Activated CD8-positive, alpha-beta memory T cell treated with anti-CD3 and anti-CD28 coated beads for 48 hours (primary cell): ENCODE measurements at regions not wholly inside any gene's neighbourhood (a gene's known extent, or its start where the extent isn't known, plus 50 kb on each side); places are given as distances from the start of the nearest gene placed in this dataset.
"Not testable (repeated sequence)": the region's sequence is repeated elsewhere in the genome, so short reads cannot be mapped to it uniquely, and the experiment has no call there.

Experiments
- DNase-seq, 3 experiments: peaks; one replicate each; pipeline ENCODE4 v3.0.0-alpha.2; 2020; ENCODE audit warnings: low read depth in 2 of 3, low spot score in 2 of 3

DNA sequence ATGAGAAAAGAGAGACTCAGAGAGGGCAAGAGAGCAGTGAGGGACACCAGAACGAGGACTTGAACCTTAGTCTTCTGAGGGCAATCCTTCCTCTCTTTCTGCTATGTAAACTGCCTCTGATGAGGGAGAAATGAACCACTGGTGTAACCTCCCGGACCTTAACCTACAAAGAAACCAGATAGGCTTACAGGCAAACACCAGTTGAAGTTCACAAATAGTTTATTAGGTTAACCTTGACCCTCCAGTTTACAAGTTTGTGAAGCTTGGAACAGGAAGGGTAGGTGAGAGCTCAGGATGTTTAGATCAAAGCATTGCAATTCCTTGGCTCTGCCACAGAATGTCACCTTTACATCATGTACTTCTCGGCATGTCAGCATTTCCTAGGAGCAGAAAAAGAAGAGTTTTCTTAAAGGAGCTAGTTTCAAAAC, 486.4 kb upstream of the SPRED2 start:
- DNase-seq, result no peak

DNA sequence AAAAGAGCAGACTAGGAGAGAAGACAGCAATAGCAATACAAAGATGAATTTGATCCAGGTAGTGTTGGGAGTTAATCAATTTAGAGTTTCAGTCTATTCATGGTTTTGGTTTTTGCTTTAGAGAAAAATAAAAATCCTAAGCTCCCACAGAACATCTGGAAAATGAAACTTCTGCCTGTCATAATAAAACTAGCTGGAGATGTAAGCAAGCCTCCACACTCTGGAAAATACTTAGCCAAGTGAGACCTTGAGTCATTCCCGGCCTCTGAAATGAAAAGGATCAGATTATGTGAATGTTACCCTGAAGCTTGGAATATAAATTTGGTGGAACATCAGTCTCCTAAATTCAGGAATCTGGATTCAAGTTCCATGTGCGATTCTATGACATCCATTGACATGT, 485.6 kb upstream of the SPRED2 start:
- DNase-seq, result no peak

DNA sequence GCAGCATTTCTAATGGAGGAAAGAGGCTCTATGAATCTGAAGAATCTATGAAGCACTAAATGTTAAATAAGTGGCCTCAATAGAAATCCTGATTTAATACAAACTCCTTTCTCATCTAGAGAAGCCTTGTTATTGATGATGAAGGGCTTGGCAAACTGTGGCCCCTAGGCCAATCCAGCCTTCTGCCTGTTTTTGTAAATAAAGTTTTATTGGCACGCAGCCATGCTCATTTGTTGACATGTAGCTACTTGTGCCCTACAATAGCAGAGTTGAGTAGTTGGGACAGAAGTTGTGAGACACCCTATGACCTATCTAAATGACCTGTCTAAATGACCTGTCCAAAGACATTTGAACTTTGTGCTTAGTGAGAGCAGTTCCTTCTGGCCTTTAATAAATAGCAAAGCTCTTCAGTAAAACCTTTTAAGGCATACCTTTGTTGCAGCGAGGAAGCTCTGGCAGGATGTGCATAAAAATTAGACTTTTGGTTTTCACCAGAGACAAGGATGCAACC, 484.4 kb upstream of the SPRED2 start:
- no peak for DNase-seq

DNA sequence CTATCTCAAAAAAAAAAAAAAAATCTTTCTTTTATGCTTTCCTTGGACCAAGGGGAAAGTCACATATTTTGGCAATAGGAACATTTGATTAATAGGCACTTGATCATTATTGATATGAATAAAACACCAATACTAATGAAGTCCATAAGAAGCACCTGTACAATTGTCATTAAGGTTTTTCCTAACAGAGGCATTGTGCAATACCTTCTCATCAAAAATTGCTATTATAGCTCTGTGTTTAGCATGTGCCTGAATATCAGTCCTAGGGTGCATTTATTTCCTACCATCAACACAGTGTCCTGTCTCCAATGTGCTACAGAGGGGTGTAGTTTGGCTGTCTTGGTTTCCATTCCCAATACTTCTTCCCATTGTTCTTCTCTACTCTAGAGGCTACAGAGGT, 483.8 kb upstream of the SPRED2 start:
- DNase-seq, result no peak

DNA sequence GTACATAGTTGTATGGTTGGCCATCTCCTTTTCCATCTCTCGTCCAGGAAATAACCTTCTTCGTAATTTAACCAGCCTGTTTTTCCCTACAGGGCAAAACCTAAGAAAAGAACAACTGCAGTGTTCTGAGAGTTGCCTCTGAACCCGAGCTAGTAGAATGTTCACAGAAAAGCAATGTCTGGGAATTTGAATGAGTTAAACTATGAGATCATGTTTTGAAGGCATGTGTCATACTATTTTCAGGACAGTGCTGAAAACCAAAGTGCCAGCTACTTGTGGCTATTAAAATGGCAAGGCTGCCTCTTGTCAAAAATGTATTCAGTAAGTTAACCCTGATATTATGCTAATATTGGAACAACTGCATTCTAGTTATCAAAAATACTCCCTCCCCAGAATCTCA, 482.9 kb upstream of the SPRED2 start:
- no peak for DNase-seq

DNA sequence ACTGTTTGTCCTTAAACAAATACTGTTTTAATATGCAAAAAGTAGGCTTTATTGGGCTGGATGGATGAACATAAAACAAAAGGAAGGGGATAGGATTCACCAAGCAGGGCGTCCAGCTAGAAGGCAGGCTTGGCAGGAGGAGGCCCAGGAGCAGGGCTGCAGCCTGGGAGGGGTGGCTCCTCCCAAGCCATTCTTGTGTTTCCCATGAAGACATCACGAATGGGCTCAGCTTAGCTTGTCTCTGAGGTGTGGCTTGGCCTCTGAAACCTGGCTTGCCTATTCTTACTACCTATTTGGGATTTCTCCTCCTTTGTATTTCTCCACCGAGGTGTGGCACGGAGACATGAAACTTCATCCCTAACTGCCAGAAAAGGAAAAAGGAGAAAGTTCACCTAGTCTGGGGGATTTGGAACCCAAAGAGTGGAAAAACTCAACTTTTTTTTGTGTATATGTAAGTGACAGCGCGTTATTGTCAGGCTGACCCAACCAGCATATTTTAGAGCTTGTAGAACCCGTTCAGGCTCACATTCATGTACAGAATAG, 481.9 kb upstream of the SPRED2 start:
- DNase-seq, result no peak

DNA sequence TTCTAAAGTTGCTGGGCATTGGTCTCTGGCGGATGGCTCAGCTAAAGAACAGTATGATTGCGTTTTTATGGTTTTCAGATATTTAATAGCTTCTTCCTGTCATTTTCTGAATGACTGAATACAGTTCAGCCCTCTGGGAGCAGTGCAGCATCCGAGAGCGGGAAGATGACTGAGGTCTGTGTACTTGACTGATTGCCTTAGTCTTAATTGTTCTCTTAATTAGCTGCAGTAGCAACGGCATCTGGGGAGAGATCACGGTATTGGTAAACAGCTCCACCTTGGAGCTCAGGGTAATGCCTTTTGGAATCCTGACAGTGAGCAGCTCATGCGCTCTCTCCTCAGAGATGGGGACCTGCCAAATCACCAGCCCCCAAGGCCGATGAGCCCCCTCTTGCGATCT, 481.4 kb upstream of the SPRED2 start:
- no peak for DNase-seq

DNA sequence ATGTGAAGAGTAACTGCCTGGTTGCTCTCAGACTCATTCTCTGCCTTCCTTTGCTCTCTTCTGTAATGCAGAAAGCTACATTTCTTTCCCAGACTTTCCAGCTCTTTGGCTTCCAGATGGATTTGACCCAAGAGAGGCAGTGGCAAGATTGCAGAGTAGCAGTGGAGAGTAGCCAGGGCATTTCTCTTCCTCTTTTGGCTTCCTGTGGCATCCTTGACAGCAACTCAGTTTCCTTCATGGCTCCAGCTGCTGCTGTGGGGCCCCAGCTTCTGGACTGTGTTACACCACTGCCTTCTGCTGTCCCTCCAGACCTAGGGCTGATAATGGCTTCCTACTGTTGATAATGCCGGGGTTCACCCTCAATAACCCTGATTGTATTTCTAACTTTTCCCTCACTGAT, 469.4 kb upstream of the SPRED2 start:
- DNase-seq, result no peak

DNA sequence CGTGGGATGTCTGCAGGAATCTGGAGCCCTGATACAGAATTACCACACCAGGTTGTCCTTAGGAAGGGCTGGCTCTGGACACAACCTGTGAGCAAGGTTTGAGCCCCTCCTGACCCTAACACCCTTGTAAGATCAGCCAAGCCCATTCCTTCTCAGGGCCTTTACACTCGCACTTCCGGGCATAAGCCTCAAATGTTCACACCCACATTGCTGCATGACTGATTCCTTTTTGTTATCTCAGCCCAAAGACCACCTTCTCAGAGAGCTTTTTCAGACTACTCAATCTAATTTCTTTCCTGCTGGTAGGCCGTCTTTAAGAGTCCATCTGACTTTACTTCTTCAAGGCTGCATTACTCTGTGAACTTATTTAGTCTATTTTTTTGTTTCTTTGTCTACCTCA, 464.0 kb upstream of the SPRED2 start:
- DNase-seq, result no peak

DNA sequence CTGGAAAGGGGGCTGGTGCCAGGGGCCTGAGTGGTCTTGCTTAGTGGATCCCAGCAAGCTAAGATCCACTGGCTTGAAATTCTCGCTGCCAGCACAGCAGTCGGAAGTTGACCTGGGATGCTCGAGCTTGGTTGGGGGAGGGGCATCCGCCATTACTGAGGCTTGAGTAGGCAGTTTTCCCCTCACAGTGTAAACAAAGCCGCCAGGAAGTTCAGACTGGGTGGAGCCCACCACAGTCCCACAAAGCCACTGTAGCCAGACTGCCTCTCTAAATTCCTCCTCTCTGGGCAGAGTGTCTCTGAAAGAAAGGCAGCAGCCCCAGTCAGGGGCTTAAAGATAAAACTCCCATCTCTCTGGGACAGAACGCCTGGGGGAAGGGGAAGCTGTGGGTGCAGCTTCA, 457.7 kb upstream of the SPRED2 start:
- DNase-seq, result not testable (repeated sequence)

DNA sequence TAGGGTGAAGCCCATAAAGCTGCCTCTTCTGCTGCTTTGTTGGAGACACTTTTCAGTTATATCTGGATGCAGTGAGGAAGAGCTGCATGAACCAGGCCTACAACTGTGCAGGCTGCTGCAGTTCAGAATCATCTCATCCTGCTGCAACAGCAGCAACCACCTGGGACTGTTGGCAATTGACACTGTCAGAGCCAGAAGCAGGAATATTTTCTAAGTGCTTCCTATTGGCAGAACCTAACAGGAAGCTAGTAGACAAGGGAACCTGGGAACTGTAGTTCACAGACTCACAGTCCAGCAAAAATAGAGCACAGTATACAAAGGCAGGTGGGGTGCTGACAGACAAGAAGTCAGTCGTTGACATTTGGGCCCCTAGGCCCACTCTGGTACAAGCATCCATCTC, 452.9 kb upstream of the SPRED2 start:
- no peak for DNase-seq

DNA sequence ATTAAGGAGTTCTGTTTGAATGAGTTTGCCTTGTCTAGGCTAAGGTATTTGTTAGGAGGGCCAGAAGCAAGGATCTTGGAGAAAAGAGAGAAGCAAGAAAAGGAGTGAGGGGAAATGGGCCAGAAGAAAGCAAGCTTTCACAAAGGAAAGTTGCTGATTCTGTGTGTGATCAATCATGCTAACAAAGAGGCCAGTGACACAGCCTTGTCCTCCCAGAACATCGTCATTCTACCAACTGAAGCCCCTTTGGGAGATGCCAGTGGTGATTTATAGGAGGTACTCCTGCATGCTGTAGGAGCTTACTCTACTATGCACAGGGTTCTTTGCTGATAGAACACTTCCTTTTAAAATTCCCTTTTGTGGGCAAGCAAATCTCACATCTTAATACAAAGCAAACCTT, 449.2 kb upstream of the SPRED2 start:
- DNase-seq, result no peak

DNA sequence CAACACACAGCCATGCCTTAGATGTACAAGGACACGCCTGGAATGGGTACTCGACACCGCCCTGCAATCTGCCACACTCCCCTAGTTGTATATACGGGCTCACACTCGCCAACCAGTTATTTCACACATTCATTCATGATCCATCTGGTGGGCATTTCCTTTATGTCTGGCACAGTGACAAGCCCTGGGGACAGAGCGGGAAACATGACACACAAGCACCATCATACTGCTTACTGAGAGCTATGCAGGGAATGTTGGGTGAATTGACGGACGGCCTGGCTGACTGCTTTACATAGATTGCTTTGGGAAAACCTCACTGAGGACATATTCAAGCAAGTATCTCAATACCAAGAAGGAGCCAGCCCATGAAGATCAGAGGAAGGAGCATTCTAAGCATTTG, 448.0 kb upstream of the SPRED2 start:
- no peak for DNase-seq

DNA sequence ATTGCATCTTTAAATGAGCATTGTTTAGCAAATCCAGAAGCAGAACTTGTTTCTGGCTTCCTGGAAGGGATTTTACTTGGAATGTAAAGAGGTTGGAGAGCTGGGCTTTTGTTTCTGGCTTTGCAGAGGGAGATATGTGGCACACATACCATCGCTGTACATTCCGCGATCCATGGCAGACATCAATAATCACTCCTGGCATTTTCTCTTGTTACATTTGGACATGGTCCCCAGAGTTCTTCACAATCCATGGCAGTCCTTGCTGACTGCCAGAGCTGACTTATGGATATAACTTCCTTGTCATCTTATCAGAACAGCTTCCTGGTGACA, 445.6 kb upstream of the SPRED2 start:
- no peak for DNase-seq

DNA sequence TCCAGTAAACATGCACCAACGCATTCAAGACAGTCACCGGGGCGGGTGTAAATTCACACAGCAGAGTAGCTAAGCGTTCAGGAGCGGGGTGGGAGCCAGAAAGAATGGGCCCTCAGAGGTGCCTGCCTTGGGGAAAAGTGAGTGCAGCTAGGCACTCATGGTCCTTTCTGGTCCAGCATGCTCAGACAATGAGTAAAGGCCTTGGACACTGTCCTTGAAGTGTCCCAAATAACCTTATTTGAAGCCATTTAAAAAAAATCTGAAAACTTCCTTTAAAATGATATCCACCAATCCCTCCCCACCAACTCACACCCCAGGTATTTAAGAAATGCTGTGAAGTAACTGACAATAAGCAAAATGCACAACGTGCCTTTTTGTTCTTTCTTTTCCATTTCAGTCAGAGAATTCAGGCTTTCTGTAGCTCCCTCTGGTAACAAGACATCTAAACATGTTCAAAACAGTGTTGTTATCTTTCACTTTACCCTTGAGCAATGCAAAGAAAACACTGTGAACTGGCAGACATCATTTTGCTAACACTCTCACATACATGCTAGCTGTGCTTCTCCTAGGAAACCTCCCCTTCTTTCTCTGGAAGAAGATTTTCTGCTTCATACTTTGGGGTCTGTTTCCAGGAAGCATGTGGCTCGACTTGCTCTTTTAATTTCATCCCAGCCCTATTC, 445.1 kb upstream of the SPRED2 start:
- no peak for DNase-seq

DNA sequence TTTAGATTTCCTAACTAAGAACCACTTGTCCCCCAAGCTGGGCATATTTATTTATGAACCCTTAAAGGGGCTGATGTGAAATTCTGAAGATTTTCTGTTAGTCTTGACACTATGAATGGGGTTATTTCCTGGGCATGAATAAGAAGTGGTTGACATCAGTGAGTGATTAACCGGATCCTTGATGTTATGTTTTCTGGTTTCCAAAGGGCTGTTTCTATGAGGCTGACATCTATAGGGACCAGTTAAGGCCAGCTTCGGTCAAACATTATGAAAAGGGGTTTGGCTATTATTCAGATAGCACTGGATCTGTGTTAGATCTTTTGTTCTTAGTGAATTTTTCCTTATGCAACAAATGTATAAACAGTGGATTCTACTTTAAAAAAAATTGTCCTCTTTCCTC, 443.7 kb upstream of the SPRED2 start:
- no peak for DNase-seq

DNA sequence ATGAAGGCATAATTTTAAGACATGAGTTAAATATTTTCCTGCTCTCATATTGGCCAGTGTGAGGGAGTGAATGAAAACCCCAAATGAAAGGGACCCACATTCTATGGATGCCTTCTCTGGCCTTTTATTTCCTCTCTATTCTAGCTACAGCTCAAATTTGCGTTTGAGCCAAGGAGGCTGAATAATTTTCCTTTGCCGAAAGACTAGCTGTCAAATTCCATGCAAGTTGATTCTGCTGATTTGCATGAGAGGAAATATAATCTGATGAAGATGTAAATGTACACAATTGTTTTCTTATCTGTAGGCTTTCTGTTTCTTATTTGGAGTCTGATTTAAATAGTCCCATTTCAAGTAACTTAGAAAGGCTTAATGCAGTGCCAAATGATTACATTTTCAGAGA, 438.4 kb upstream of the SPRED2 start:
- no peak for DNase-seq

DNA sequence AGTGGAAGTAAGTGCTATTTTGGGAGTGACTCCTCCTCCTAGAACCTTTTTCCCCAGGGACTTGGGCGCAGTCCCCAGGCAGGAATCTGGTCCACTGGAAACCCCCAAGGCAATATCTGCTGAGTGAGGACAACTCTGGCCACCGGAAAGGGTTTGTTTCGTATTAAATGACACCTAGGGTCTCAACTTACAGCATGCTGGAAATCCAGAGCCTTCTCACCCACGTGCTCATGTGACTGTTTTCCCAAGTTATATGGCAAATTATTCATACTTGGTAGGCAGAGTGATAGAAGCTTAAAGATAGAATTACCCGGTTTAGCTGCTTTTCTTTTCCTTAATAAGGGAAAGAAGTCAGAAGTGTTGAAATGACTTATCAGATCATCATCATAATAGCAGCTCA, 436.9 kb upstream of the SPRED2 start:
- DNase-seq, result no peak

DNA sequence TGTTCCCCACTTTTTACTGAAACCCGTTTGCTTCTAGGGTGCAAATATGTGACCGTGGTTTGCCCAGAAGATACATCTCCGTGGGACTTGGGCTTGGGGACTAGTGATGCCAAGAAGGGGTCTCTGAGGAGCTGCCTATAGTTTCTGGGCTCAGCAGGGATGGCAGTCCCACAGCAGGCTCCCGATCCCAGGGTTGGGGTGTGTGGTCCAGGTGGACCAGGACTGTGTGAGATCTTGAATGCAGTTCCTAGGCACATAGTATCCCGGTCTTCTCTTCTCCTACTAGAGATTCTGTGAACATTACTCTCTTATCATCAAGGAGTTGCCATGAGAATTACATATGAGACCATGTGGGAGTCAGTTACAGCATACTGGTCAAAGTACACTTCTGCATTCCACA, 435.8 kb upstream of the SPRED2 start:
- DNase-seq, result no peak

DNA sequence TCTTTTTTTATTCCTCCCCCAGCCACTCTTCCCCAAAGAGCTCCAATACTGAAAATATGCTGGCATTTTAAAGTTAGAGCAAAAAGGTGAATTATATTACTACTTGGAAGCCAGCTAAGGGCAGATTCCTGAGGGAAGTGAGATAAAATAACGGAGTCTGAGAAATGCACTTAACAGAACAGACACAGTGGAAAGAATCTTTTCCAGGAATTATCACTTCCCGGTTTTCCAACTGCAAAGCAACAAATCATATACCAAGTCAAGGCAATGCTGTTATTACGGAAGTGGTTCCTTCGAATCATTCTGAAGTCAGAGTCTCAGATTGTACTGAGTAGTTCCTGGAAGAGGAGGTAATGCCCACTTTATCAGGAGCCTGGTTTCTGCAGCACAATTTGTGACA, 435.0 kb upstream of the SPRED2 start:
- DNase-seq, result no peak

DNA sequence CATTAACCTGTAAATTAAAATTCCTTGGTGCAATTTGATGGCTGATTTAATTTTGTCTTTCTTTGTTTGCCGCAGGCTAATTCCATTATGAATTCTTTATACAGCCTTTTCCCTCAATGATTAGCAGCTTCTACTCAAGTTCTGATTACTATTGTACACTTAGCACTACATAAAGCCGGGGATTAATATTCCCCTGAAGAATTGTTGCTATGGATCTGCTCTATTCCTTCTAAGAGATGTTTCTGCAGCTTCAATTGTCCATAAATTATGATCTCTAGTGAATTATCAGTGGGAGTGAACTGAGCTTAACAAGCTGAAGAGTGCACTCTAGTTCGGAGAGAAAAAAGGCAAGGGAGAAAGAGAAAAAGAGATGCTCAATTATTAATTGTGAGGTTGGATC, 433.7 kb upstream of the SPRED2 start:
- no peak for DNase-seq

DNA sequence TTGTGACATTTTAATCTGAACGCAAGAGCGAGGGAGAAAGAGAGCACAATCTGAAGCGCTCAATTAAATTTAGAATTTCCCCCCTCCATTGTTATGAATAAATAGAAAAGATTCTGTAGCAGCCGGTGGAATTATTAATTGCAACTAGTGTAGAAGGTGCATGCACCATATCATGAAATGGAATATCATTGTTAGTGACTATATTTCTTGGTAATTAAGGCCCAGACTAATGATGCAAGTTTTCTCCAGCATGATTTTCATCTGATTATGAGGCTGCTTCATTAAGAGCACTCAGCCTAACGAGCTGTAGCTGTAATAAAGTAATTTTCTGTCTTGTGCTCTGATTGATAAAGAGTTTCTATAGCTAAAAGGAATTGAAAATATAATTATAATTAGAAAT, 432.2 kb upstream of the SPRED2 start:
- no peak for DNase-seq

DNA sequence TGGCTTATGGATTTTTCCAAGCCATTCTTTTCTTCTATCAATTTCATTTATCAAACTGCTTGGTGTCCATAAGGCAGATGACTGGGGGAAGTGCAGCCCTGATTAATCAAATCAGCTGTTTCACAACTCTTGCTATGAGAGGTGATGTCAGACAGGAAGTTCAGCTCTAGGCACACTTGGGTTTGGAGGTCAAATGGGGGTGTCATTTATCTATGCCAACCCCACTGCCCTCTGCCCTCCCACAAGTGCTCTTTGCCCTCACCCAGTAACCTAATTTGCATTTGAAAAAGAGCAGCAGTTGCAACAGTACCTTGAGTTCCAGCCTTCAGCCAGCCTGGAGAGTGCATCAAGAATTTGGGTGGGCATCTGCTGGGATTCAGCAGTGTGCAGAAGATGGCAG, 431.3 kb upstream of the SPRED2 start:
- DNase-seq, result no peak
